ENCODE measurements at regions not wholly inside any gene's neighbourhood (a gene's known extent, or its start where the extent isn't known, plus 50 kb on each side); places are given as distances from the start of the nearest gene placed in this dataset.
A peak's percentile ranks its signal among the peaks of the same experiment; 100 is the strongest.

DNA sequence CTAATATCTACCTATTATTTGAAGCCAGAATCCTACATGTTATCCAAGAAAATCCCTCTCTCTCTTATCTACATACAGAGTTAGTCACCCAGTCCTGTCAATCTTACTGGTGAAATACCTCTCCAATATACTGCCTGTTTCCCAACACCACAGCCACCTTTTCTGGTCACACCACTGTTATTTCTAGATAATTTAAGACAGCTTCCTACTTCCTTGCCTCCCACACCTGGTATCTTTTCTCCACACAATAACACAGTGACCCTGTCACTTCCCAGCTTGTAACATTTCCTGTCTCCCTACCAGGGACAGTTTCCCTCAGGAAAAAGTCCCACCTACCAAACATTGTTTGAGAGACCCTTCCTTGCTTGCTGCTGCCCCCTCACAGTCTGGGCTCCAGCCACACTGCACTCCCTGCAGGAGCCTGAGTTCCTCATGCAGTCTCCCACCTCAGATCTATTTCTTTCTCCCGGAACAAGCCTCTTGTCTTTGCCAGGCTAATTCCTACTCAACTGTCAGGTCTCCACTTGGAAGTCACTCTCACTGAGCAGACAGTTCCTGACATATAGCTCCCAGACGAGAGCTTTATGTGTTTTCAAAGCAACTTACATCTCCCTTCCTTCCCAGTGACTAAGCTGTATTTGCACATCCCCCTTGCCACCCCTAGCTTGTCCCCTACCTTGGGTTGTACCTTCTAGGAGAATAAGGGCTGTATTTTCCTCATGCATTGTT lies 73.6 kb upstream of the QRFPR start:
- TF ChIP-seq, protein P1, sequence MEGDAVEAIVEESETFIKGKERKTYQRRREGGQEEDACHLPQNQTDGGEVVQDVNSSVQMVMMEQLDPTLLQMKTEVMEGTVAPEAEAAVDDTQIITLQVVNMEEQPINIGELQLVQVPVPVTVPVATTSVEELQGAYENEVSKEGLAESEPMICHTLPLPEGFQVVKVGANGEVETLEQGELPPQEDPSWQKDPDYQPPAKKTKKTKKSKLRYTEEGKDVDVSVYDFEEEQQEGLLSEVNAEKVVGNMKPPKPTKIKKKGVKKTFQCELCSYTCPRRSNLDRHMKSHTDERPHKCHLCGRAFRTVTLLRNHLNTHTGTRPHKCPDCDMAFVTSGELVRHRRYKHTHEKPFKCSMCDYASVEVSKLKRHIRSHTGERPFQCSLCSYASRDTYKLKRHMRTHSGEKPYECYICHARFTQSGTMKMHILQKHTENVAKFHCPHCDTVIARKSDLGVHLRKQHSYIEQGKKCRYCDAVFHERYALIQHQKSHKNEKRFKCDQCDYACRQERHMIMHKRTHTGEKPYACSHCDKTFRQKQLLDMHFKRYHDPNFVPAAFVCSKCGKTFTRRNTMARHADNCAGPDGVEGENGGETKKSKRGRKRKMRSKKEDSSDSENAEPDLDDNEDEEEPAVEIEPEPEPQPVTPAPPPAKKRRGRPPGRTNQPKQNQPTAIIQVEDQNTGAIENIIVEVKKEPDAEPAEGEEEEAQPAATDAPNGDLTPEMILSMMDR (conservative IDR thresholded peaks at IDR 0.05 in 1 of 2, IDR thresholded peaks at IDR 0.05 in 1 of 2; ENCODE audit: low read depth in 1 of 2, low read length in 2 of 2): no peak
- no peak for TF ChIP-seq EZH2 (IDR thresholded peaks at IDR 0.05; ENCODE audit: low read length, missing control alignments)

DNA sequence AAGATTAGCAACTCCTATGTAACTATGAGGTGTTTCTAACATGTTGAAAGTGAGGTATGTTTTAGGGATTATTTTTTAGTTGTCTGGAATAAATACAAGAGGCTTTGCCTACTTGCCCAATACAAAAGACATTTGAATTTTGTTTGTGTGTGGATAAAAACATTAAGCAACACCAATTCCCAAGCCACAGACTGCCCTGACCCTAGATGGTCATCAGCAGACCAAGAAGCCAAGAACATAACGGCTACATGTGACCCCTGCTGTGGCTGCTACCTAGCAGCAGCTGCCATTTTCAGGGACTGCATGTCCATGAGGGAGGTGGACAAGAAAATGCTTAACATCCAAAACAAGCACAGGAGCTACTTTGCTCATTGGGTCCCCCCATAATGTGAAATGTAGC lies 70.5 kb upstream of the QRFPR start:
- DNase-seq (ENCODE audit: low read depth in 2 of 2): no peak
- Histone ChIP-seq H3K4me2 (ENCODE audit: extremely low read depth, insufficient read depth, low read length) (no peak overlapping the region), H3K27ac (ENCODE audit: insufficient read depth, low read length) (no peak overlapping the region), H3K9ac (ENCODE audit: insufficient read depth, low read length) (no peak overlapping the region), H3K27me3 (ENCODE audit: control insufficient read depth, insufficient read depth, low read length) (peaks cover 2% of the 10 kb centered on the region), H3K4me1 (ENCODE audit: control insufficient read depth, extremely low read depth, insufficient read depth, low read length) (no peaks in the 10 kb centered on the region), H3K9me3 (ENCODE audit: control insufficient read depth, insufficient read depth, low read depth, low read length) (no peaks in the 10 kb centered on the region), H2AFZ (ENCODE audit: low read length) (no peak overlapping the region), H3K79me2 (ENCODE audit: control insufficient read depth, insufficient read depth, low read length) (no peaks in the 10 kb centered on the region), H4K20me1 (ENCODE audit: control insufficient read depth, extremely low read depth, insufficient read depth, low read length) (no peaks in the 10 kb centered on the region), H3K36me3 (ENCODE audit: control insufficient read depth, insufficient read depth, low read length) (no peaks in the 10 kb centered on the region), H3K4me3 (replicated peaks in 1 of 4; ENCODE audit: control extremely low read depth in 1 of 4, insufficient read depth in 1 of 4, low read depth in 3 of 4, low read length in 4 of 4) (no peak overlapping the region)
- TF ChIP-seq, protein P1 (conservative IDR thresholded peaks at IDR 0.05 in 1 of 2, IDR thresholded peaks at IDR 0.05 in 1 of 2; ENCODE audit: low read depth in 1 of 2, low read length in 2 of 2): no peak
- no peak for TF ChIP-seq EZH2 (IDR thresholded peaks at IDR 0.05; ENCODE audit: low read length, missing control alignments)

More for the DNA sequence above, 73.6 kb upstream of the QRFPR start:
- no peaks in the 10 kb centered on the region for H3K36me3 ChIP-seq (ENCODE audit: control insufficient read depth, insufficient read depth, low read length)
- peak in 1 of 2 donors; percentile 13 for DNase-seq (ENCODE audit: low read depth in 2 of 2)
- no peaks in the 10 kb centered on the region for H3K79me2 ChIP-seq (ENCODE audit: control insufficient read depth, insufficient read depth, low read length)
- no peak overlapping the region for H3K4me3 ChIP-seq (replicated peaks in 1 of 4; ENCODE audit: control extremely low read depth in 1 of 4, insufficient read depth in 1 of 4, low read depth in 3 of 4, low read length in 4 of 4)
- no peaks in the 10 kb centered on the region for H3K9me3 ChIP-seq (ENCODE audit: control insufficient read depth, insufficient read depth, low read depth, low read length)
- peaks cover 2% of the 10 kb centered on the region for H3K27me3 ChIP-seq (ENCODE audit: control insufficient read depth, insufficient read depth, low read length)
- H3K4me2 ChIP-seq (ENCODE audit: extremely low read depth, insufficient read depth, low read length): no peak overlapping the region
- no peaks in the 10 kb centered on the region for H3K4me1 ChIP-seq (ENCODE audit: control insufficient read depth, extremely low read depth, insufficient read depth, low read length)
- H3K27ac ChIP-seq (ENCODE audit: insufficient read depth, low read length): no peak overlapping the region
- no peaks in the 10 kb centered on the region for H4K20me1 ChIP-seq (ENCODE audit: control insufficient read depth, extremely low read depth, insufficient read depth, low read length)
- no peak overlapping the region for H3K9ac ChIP-seq (ENCODE audit: insufficient read depth, low read length)
- H2AFZ ChIP-seq (ENCODE audit: low read length): no peak overlapping the region

DNA sequence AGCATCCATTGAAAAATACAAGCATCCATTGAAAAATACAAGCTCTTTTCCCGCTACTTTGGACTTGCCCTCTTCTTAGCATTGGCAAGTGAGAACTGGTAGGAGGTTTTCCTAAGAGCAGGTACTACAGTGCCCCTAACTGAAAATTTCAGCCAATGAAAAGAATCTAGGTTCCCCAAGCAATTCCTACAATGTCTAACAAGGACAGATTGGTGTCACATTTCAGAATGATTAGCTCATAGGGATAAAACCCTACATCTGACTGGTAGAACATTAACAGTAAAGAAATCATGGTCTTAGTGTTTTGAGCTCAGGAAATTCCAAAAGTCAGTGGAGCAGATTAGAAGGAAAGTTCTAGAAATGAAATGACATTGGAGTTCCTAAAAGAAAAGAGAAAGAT lies 68.6 kb upstream of the QRFPR start:
- no peaks in the 10 kb centered on the region for H3K9me3 ChIP-seq (ENCODE audit: control insufficient read depth, insufficient read depth, low read depth, low read length)
- no peak for DNase-seq (ENCODE audit: low read depth in 2 of 2)
- no peak overlapping the region for H3K27ac ChIP-seq (ENCODE audit: insufficient read depth, low read length)
- no peaks in the 10 kb centered on the region for H4K20me1 ChIP-seq (ENCODE audit: control insufficient read depth, extremely low read depth, insufficient read depth, low read length)
- no peak overlapping the region for H3K4me2 ChIP-seq (ENCODE audit: extremely low read depth, insufficient read depth, low read length)
- peaks cover 2% of the 10 kb centered on the region for H3K27me3 ChIP-seq (ENCODE audit: control insufficient read depth, insufficient read depth, low read length)
- H3K9ac ChIP-seq (ENCODE audit: insufficient read depth, low read length): no peak overlapping the region
- H3K79me2 ChIP-seq (ENCODE audit: control insufficient read depth, insufficient read depth, low read length): no peaks in the 10 kb centered on the region
- H3K4me3 ChIP-seq (replicated peaks in 1 of 4; ENCODE audit: control extremely low read depth in 1 of 4, insufficient read depth in 1 of 4, low read depth in 3 of 4, low read length in 4 of 4): no peak overlapping the region
- no peaks in the 10 kb centered on the region for H3K4me1 ChIP-seq (ENCODE audit: control insufficient read depth, extremely low read depth, insufficient read depth, low read length)
- no peaks in the 10 kb centered on the region for H3K36me3 ChIP-seq (ENCODE audit: control insufficient read depth, insufficient read depth, low read length)
- TF ChIP-seq EZH2 (IDR thresholded peaks at IDR 0.05; ENCODE audit: low read length, missing control alignments): no peak
- TF ChIP-seq, protein P1 (conservative IDR thresholded peaks at IDR 0.05 in 1 of 2, IDR thresholded peaks at IDR 0.05 in 1 of 2; ENCODE audit: low read depth in 1 of 2, low read length in 2 of 2): no peak
- H2AFZ ChIP-seq (ENCODE audit: low read length): no peak overlapping the region
